Thyroid gland (tissue), 4 donors: ENCODE measurements at regions not wholly inside any gene's neighbourhood (a gene's known extent, or its start where the extent isn't known, plus 50 kb on each side); places are given as distances from the start of the nearest gene placed in this dataset.

Experiments used
- DNase-seq, 2 donors: peaks; one replicate each; pipeline ENCODE4 v3.0.0-alpha.2; 2019
- H3K27ac ChIP-seq, 3 donors: fragments of 200-600 bp; sonication (generic); 1 replicate in 2 of 3; 2 replicates in 1 of 3; pipeline ENCODE4 v1.5.1; 2016 to 2019; ENCODE audit warnings: mild to moderate bottlenecking in 1 of 3, moderate library complexity in 1 of 3
- H3K27me3 ChIP-seq: fragments of 200-600 bp; sonication (generic); one replicate; pipeline ENCODE4 v1.5.1; 2019
- H3K36me3 ChIP-seq, 2 donors: fragments of 200-600 bp; sonication (generic); one replicate each; pipeline ENCODE4 v1.5.1; 2016 to 2019
- H3K4me1 ChIP-seq, 2 donors: fragments of 200-600 bp; sonication (generic); one replicate each; pipeline ENCODE4 v1.5.1; 2017 to 2019
- H3K4me3 ChIP-seq, 3 donors: fragments of 200-600 bp; sonication (generic); replicated peaks in 1 of 3; 1 replicate in 2 of 3; 2 replicates in 1 of 3; pipeline ENCODE4 v1.5.1; 2016; ENCODE audit warnings: mild to moderate bottlenecking in 1 of 3
- H3K9me3 ChIP-seq: fragments of 200-600 bp; sonication (generic); one replicate; pipeline ENCODE4 v1.5.1; 2017
- CTCF ChIP-seq, 6 experiments: fragments of 200-600 bp in 3 of 6; fragments of 450-650 bp in 3 of 6; sonication (generic) in 3 of 6; IDR thresholded peaks; one replicate each; pipeline ENCODE4 v1.5.1; 2016 to 2019; ENCODE audit warnings: antibody characterized with exemption in 6 of 6, mild to moderate bottlenecking in 2 of 6, inconsistent platforms in 1 of 6, moderate library complexity in 1 of 6
- POLR2A ChIP-seq, 2 donors: fragments of 450-650 bp; IDR thresholded peaks; one replicate each; pipeline ENCODE4 v1.6.1; 2017; ENCODE audit warnings: antibody characterized with exemption in 2 of 2, mild to moderate bottlenecking in 2 of 2, moderate library complexity in 1 of 2
- WGBS, 2 donors: methylation state at CpG; one replicate each; pipeline ENCODE4 v1.1.5; 2017; 5-methylcytosine and 5-hydroxymethylcytosine counted together
- intact Hi-C: fragments of 100-400 bp; cut with DNase I; formaldehyde crosslinking; loops from one replicate; pipeline ENCODE4 v1.15.1; 2023

- Histone ChIP-seq H3K9me3 (no peaks in the 10 kb centered on the region), H3K27me3 (no peaks in the 10 kb centered on the region), H3K27ac (no peak overlapping the region), H3K4me1 (no peaks in the 10 kb centered on the region), H3K4me3 (no peak overlapping the region), H3K36me3 (no peaks in the 10 kb centered on the region)
- 95 to 97% methylated on average over 1 of the region's 1 CpG for WGBS, 2 donors
- TF ChIP-seq POLR2A (IDR thresholded peaks at IDR 0.05): no peak
- TF ChIP-seq CTCF (IDR thresholded peaks at IDR 0.05): no peak
- intact Hi-C loops: no loop called here
- DNase-seq: no peak
Measured at GRCh38 chr21:28266061-28266460, 726.6 kb downstream of the LTN1 start.

GRCh38 chr21:28263974-28264373, 728.7 kb downstream of the LTN1 start:
- 94 to 95% methylated on average over 4 of the region's 4 CpGs for WGBS, 2 donors
- no peaks in the 10 kb centered on the region for H3K9me3 ChIP-seq
- intact Hi-C loops: no loop called here
- TF ChIP-seq POLR2A (IDR thresholded peaks at IDR 0.05) (no peak), CTCF (IDR thresholded peaks at IDR 0.05) (no peak)
- no peak overlapping the region for H3K27ac ChIP-seq
- H3K4me1 ChIP-seq: no peaks in the 10 kb centered on the region
- DNase-seq: no peak
- H3K27me3 ChIP-seq: no peaks in the 10 kb centered on the region
- H3K36me3 ChIP-seq: no peaks in the 10 kb centered on the region
- no peak overlapping the region for H3K4me3 ChIP-seq

GRCh38 chr21:28261298-28261697, 731.4 kb downstream of the LTN1 start:
- H3K4me1 ChIP-seq: no peaks in the 10 kb centered on the region
- no peak overlapping the region for H3K4me3 ChIP-seq
- TF ChIP-seq CTCF (IDR thresholded peaks at IDR 0.05): no peak
- TF ChIP-seq POLR2A (IDR thresholded peaks at IDR 0.05): no peak
- intact Hi-C loops: no loop called here
- WGBS, 2 donors: 57 to 61% methylated on average over 1 of the region's 1 CpG
- no peaks in the 10 kb centered on the region for H3K27me3 ChIP-seq
- H3K27ac ChIP-seq: no peak overlapping the region
- no peak for DNase-seq
- no peaks in the 10 kb centered on the region for H3K9me3 ChIP-seq
- no peaks in the 10 kb centered on the region for H3K36me3 ChIP-seq

GRCh38 chr21:28257276-28257675, 735.4 kb downstream of the LTN1 start:
- Histone ChIP-seq H3K27ac (no peak overlapping the region), H3K36me3 (no peaks in the 10 kb centered on the region), H3K4me1 (no peaks in the 10 kb centered on the region), H3K4me3 (no peak overlapping the region), H3K27me3 (no peaks in the 10 kb centered on the region), H3K9me3 (no peaks in the 10 kb centered on the region)
- intact Hi-C loops: no loop called here
- DNase-seq: no peak
- 56 to 60% methylated on average over 3 of the region's 3 CpGs for WGBS, 2 donors
- TF ChIP-seq POLR2A (IDR thresholded peaks at IDR 0.05) (no peak), CTCF (IDR thresholded peaks at IDR 0.05) (no peak)

- H3K27ac ChIP-seq: no peak overlapping the region
- WGBS, 2 donors: 90 to 92% methylated on average over 6 of the region's 6 CpGs
- no peaks in the 10 kb centered on the region for H3K36me3 ChIP-seq
- no peak overlapping the region for H3K4me3 ChIP-seq
- no peak for TF ChIP-seq POLR2A (IDR thresholded peaks at IDR 0.05)
- TF ChIP-seq CTCF (IDR thresholded peaks at IDR 0.05): no peak
- no peak for DNase-seq
- no peaks in the 10 kb centered on the region for H3K4me1 ChIP-seq
- no peaks in the 10 kb centered on the region for H3K27me3 ChIP-seq
- no peaks in the 10 kb centered on the region for H3K9me3 ChIP-seq
- intact Hi-C loops: no loop called here
Measured at GRCh38 chr21:28256837-28257236, 735.8 kb downstream of the LTN1 start.
